GM12864 (cell line): ENCODE measurements at regions not wholly inside any gene's neighbourhood (a gene's known extent, or its start where the extent isn't known, plus 50 kb on each side); places are given as distances from the start of the nearest gene placed in this dataset.

Source experiments
- DNase-seq: peaks from one replicate; pipeline ENCODE4 v3.0.0-alpha.2; 2011; ENCODE audit warnings: low read depth
- H3K4me3 ChIP-seq: 2 replicates; pipeline ENCODE4 v1.5.1; 2011; ENCODE audit warnings: mild to moderate bottlenecking, low read depth, low read length, control low read depth
- CTCF ChIP-seq: IDR thresholded peaks from 2 replicates; pipeline ENCODE4 v1.5.1; 2011; ENCODE audit warnings: low read depth, mild to moderate bottlenecking, moderate library complexity, low read length, control low read depth, inconsistent platforms; ENCODE audit errors: missing control alignments

- no peak overlapping the region for H3K4me3 ChIP-seq
- TF ChIP-seq CTCF: no peak
- DNase-seq: no peak
Observed at GRCh38 chr5:56503929-56504328, 270.8 kb upstream of the ANKRD55 start.

- DNase-seq: no peak
- no peak for TF ChIP-seq CTCF
- H3K4me3 ChIP-seq: no peak overlapping the region
Observed at GRCh38 chr5:56501781-56502557, 268.8 kb upstream of the ANKRD55 start.

- DNase-seq: no peak
- no peak overlapping the region for H3K4me3 ChIP-seq
- TF ChIP-seq CTCF: no peak
Observed at GRCh38 chr5:56499901-56500300, 266.8 kb upstream of the ANKRD55 start.

- DNase-seq: no peak
- no peak overlapping the region for H3K4me3 ChIP-seq
- no peak for TF ChIP-seq CTCF
Observed at GRCh38 chr5:56499491-56499890, 266.4 kb upstream of the ANKRD55 start.

- no peak overlapping the region for H3K4me3 ChIP-seq
- no peak for TF ChIP-seq CTCF
- DNase-seq: no peak
Observed at GRCh38 chr5:56498759-56499395, 265.7 kb upstream of the ANKRD55 start.

- no peak overlapping the region for H3K4me3 ChIP-seq
- TF ChIP-seq CTCF: no peak
- DNase-seq: no peak
Observed at GRCh38 chr5:56496581-56497063, 263.5 kb upstream of the ANKRD55 start.

- DNase-seq: no peak
- no peak overlapping the region for H3K4me3 ChIP-seq
- no peak for TF ChIP-seq CTCF
Observed at GRCh38 chr5:56494300-56494731, 261.2 kb upstream of the ANKRD55 start.
